Glutamatergic neuron (in vitro differentiated cells): ENCODE measurements at regions not wholly inside any gene's neighbourhood (a gene's known extent, or its start where the extent isn't known, plus 50 kb on each side); places are given as distances from the start of the nearest gene placed in this dataset.
A peak's percentile ranks its signal among the peaks of the same experiment; 100 is the strongest.

Source experiments
- DNase-seq: peaks from one replicate; pipeline ENCODE4 v3.0.0; 2022
- H3K27ac Mint-ChIP-seq: one replicate; pipeline ENCODE4 v1.8.0; 2020; ENCODE audit warnings: mild to moderate bottlenecking, mixed read lengths, inconsistent platforms; ENCODE audit not compliant: unreplicated experiment
- H3K27me3 Mint-ChIP-seq: one replicate; pipeline ENCODE4 v1.8.0; 2020; ENCODE audit warnings: mild to moderate bottlenecking, moderate library complexity, mixed read lengths, inconsistent platforms; ENCODE audit not compliant: unreplicated experiment
- H3K36me3 Mint-ChIP-seq: one replicate; pipeline ENCODE4 v1.8.0; 2020; ENCODE audit warnings: mild to moderate bottlenecking, mixed read lengths, inconsistent platforms; ENCODE audit not compliant: unreplicated experiment
- H3K4me1 Mint-ChIP-seq: one replicate; pipeline ENCODE4 v1.8.0; 2020; ENCODE audit warnings: mild to moderate bottlenecking, low read depth, mixed read lengths, inconsistent platforms; ENCODE audit not compliant: unreplicated experiment
- H3K4me3 Mint-ChIP-seq: one replicate; pipeline ENCODE4 v1.8.0; 2020; ENCODE audit warnings: mild to moderate bottlenecking, mixed read lengths, inconsistent platforms; ENCODE audit not compliant: unreplicated experiment
- H3K9me3 Mint-ChIP-seq: one replicate; pipeline ENCODE4 v1.8.0; 2020; ENCODE audit warnings: mild to moderate bottlenecking, moderate library complexity, mixed read lengths, inconsistent platforms; ENCODE audit not compliant: unreplicated experiment
- TF ChIP-seq, protein P1 (sequence below): fragments of 200-600 bp; sonication (generic); IDR thresholded peaks from one replicate; pipeline ENCODE4 v1.5.0; 2021; ENCODE audit not compliant: partially characterized antibody, unreplicated experiment

DNA sequence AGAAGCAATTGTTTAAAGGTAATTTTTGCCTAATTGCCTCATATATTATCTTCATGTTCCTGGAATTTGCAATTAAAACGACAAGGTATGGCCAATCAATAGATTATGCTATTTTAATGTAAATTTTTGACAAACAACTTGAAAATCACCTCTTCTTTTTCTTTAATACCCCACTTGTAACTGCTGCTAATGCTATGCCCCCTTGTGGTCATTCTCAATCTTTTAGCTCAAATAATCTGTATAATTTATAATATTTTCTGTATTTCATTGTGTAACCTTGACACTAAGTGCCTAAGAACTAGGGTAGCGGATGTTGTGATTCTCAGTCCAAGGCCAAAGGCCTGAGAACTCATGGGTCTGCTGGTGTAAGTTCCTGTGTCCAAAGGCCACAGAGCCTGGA lies 831.7 kb upstream of the POU3F4 start:
- Mint-ChIP-seq H3K4me1 (no peaks in the 10 kb centered on the region), H3K27me3 (no peaks in the 10 kb centered on the region), H3K4me3 (no peak overlapping the region), H3K9me3 (peaks cover 1% of the 10 kb centered on the region), H3K36me3 (no peaks in the 10 kb centered on the region), H3K27ac (no peak overlapping the region)
- TF ChIP-seq, protein P1, sequence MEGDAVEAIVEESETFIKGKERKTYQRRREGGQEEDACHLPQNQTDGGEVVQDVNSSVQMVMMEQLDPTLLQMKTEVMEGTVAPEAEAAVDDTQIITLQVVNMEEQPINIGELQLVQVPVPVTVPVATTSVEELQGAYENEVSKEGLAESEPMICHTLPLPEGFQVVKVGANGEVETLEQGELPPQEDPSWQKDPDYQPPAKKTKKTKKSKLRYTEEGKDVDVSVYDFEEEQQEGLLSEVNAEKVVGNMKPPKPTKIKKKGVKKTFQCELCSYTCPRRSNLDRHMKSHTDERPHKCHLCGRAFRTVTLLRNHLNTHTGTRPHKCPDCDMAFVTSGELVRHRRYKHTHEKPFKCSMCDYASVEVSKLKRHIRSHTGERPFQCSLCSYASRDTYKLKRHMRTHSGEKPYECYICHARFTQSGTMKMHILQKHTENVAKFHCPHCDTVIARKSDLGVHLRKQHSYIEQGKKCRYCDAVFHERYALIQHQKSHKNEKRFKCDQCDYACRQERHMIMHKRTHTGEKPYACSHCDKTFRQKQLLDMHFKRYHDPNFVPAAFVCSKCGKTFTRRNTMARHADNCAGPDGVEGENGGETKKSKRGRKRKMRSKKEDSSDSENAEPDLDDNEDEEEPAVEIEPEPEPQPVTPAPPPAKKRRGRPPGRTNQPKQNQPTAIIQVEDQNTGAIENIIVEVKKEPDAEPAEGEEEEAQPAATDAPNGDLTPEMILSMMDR = peak; percentile 43
- DNase-seq = no peak

DNA sequence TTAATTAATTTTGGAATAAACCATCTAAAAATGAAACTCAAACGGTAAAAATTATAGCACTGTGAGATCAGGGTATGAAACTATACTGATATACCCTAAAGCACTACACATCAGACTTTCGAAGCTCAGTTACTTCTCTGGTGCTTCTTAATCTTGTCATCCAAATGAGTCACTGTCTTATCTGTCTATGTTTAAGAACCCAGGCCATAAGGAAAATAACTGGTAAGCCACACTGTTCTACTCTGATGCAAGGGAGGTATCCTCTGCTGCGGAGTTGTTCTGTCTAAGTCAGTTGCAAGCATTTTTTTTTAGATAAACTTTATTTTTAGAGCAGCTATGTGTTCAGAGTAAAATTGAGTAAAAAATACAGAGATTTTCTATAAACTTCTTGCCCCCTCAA lies 830.8 kb upstream of the POU3F4 start:
- H3K4me3 Mint-ChIP-seq = no peak overlapping the region
- no peak for DNase-seq
- no peaks in the 10 kb centered on the region for H3K27me3 Mint-ChIP-seq
- H3K4me1 Mint-ChIP-seq = no peaks in the 10 kb centered on the region
- no peaks in the 10 kb centered on the region for H3K36me3 Mint-ChIP-seq
- H3K27ac Mint-ChIP-seq = no peak overlapping the region
- TF ChIP-seq, protein P1 = no peak
- peaks cover 1% of the 10 kb centered on the region for H3K9me3 Mint-ChIP-seq

DNA sequence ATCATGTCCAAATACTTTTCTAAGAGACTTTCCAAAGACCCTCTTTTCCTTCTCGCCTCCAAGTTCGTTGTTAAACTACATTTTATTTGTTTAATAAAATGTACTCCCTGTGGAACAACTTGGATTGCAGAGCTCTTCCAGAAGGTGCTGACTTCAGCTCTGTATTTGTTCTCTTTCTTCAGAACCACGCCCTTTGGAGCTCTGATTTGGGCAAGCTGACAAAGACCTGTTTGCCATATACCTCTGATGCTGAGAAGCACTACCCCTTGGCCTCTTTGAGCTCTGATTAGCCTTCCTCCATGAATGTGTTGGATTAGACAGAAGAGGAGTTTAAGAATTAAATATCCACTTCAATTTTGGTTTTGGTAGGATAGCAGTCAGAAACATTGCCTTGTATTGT lies 815.1 kb upstream of the POU3F4 start:
- H3K27me3 Mint-ChIP-seq = no peaks in the 10 kb centered on the region
- H3K36me3 Mint-ChIP-seq = no peaks in the 10 kb centered on the region
- no peaks in the 10 kb centered on the region for H3K9me3 Mint-ChIP-seq
- DNase-seq = no peak
- no peak overlapping the region for H3K27ac Mint-ChIP-seq
- H3K4me3 Mint-ChIP-seq = no peak overlapping the region
- H3K4me1 Mint-ChIP-seq = no peaks in the 10 kb centered on the region
- TF ChIP-seq, protein P1 = no peak

DNA sequence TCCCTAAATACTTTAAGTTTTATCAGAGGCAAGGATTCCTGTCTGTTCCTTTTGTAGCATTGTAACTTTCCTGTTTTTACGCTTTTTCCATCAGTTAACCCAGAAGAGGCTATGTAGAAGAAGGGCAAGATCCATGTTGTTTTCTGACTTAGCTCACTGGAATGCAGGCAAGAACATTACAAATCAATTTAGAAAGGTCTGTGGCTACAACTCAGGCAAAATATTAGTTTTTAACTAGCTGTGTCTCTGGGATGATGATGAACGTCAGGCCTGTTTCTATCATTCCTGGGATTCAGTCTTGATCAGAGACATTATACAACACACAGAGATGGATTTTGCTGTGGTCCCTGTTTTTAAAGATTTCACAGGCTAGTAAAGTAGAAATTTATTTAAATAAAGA lies 813.0 kb upstream of the POU3F4 start:
- no peak for DNase-seq
- TF ChIP-seq, protein P1 = no peak
- Mint-ChIP-seq H3K27ac (no peak overlapping the region), H3K9me3 (no peaks in the 10 kb centered on the region), H3K36me3 (no peaks in the 10 kb centered on the region), H3K27me3 (no peaks in the 10 kb centered on the region), H3K4me3 (no peak overlapping the region), H3K4me1 (no peaks in the 10 kb centered on the region)

DNA sequence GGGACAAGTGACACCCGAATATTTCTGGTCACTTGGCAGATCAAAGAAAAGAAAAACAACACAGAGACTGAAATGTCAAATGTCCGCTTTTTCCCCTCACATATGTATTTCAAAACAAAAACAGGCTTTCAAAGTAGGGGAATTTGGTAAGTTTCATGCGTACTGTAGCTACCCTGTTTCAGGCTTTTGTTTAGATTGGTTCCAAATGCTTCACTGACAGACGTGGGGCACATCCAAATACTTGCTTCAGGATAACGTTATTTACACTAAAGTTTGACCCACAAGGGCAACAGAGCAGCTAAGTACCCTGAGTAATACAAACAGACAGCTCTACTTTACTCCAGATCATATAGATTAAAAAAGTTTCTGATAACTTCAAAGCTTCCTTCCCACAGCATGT lies 804.5 kb upstream of the POU3F4 start:
- Mint-ChIP-seq H3K4me3 (no peak overlapping the region), H3K36me3 (no peaks in the 10 kb centered on the region), H3K27me3 (no peaks in the 10 kb centered on the region), H3K27ac (no peak overlapping the region), H3K4me1 (no peaks in the 10 kb centered on the region), H3K9me3 (no peaks in the 10 kb centered on the region)
- TF ChIP-seq, protein P1 = no peak
- DNase-seq = no peak
